CD4-positive, alpha-beta T cell treated with Interleukin-10 for 1 hour (primary cell): ENCODE measurements at regions not wholly inside any gene's neighbourhood (a gene's known extent, or its start where the extent isn't known, plus 50 kb on each side); places are given as distances from the start of the nearest gene placed in this dataset.

Experiments
- DNase-seq: peaks from one replicate; pipeline ENCODE4 v3.0.0-alpha.2; 2020

- DNase-seq, result no peak
These were observed 104.7 kb upstream of the SLC66A3 start for GRCh38 chr2:11050565-11050964.

- no peak for DNase-seq
These were observed 104.0 kb upstream of the SLC66A3 start for GRCh38 chr2:11051280-11051679.

GRCh38 chr2:11053546-11053945 lies 101.7 kb upstream of the SLC66A3 start:
- no peak for DNase-seq

- no peak for DNase-seq
These were observed 100.2 kb upstream of the SLC66A3 start for GRCh38 chr2:11054783-11055678.

DNA sequence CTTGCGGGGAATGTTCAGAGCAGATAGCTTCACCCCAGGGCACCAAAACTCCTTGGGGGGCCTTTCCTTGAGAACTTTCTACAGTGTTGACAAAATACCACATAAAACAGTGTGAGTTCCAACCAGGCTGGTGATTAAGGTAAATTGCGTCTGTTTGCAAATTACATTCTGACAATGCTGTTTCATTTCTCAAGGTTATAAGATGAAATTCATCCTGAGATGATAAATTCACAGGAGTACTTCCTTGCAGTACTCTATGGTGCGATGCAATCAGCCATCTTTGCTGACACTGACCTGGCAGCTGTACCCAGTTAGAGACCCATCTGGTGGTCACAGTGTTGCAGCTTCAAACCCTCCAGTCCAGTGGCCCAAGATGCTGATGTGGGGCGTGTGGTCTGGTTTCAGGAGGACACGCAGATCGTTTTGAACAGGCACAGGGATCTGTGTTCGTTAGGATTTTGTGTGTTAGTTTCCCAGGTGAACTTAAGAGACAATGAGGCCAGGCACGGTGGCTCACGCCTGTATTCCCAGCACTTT lies 99.5 kb upstream of the SLC66A3 start:
- DNase-seq, result no peak

- no peak for DNase-seq
These were observed 98.7 kb upstream of the SLC66A3 start for GRCh38 chr2:11056614-11057013.

DNA sequence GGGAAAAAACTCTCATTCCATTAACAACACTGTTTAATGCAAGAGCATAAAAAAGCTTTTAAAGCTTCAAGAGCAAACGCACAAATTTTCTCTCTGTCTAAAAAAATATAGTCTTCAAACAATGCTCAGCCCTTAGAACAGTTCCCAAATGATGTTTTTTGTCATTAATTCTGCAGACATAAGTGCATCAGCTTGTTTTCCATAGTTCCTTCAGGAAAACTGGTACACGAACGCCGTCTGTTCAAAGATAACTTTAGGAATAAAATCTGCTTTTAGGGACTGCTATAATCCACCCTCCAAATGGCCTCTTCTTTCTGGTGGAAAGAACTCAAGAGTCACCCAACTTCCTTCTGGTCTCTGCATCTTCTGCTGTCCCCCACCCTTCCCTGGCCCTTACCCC lies 98.2 kb upstream of the SLC66A3 start:
- DNase-seq, result no peak

- DNase-seq, result no peak
These were observed 97.1 kb upstream of the SLC66A3 start for GRCh38 chr2:11058129-11058528.

- no peak for DNase-seq
These were observed 94.7 kb upstream of the SLC66A3 start for GRCh38 chr2:11060376-11061169.

GRCh38 chr2:11065833-11066485 lies 89.3 kb upstream of the SLC66A3 start:
- no peak for DNase-seq

DNA sequence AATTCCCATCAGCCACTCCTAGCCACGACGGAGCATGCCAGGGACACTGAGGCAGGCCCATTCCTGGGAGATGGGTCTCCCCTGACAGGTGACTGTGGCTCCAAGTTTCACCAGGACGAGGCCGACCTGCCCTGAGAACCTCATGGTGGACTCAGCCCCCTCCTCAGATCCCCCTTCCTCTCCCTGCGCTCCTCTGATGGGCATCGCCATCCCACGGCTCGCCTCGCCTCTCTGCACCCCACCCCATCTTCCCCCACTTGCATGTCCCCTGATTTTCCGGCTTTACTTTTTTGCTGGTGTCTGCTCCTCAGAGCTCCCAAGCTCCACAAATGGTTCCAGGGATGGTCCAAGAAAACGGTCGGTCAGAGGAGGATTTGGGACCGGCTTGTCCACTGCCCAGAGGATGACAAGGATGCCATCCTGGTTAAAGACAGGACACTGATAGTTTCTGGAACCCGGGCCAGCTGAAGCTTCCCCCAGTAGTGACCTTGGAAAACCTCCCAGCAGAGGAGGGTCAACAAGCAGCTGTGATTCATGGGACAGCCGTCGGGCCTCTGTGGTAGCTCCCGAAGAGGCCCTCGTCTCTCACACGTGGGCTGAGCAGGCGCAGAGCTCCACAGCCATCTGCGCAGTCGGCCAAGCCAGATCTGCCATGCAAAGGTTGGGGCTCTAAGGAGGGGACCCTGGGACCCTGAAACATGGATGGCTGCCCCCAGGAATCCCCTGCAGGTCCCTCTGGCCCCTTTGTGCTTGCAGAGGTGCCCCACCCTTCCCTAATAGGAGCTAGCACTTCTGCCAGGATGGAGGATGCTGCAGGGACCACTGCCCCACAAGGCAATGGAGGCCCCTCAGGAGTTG lies 87.8 kb upstream of the SLC66A3 start:
- no peak for DNase-seq

- DNase-seq, result no peak
These were observed 87.1 kb upstream of the SLC66A3 start for GRCh38 chr2:11068079-11068741.

DNA sequence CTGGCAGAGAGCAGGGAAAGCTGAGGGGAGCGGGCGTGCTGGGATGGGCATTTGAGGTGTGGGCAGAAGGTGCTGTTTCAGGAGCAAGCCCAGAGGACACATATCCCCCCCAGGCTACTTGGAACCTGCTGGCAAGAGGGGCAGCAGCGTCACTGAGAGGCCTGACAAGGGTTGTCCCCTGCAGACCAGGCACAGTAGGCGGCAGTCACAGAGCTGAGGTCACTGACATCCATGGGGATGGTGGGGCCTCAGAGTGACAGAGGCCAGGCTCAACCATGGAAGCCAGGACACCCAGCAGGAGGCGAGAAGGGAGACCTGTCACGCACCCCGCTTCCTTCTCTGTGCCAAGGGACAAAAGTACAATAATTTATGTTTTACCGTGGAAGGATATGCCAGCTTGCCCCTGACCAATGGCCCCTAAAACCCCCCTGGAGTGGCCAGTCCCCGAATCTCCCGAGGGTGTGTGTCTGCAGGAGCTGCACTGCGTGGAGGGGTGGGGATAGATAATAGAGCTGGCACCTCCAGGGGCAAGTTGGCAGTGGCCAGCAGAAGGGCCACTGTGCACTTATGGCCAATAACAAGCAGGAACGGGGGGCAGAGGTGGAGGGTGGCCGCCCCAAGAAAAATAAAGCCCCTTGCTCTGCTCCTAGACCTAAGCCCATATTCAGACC lies 86.3 kb upstream of the SLC66A3 start:
- DNase-seq, result no peak

DNA sequence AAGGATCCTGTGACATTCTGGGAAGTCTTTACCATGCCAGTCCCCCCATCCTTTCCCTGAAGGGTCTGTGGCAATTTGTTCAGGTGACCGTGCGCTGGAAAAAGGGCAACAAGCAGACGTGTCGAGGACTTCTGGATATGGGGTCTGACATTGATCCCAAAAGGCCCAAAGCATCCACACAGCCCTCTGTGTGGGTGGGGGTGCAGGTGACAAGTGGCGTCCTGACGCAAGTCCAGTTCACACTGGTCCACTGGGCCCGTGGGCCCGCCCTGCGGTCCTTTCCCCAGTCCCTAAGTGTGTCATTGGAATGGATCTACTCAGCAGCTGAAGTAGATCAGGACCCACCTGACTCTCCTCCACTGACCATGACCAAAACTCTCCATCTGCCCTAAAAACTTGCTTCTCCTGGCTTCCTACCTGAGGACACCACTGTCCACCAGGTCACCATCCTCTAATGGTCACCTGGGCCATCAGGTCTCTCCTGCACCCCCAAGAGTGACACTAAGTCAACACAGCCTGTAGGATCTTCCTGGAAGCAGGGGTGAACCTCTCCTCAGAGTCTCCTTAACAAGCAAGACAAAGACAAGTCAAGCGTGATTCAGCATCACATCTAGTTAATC lies 85.6 kb upstream of the SLC66A3 start:
- no peak for DNase-seq

DNA sequence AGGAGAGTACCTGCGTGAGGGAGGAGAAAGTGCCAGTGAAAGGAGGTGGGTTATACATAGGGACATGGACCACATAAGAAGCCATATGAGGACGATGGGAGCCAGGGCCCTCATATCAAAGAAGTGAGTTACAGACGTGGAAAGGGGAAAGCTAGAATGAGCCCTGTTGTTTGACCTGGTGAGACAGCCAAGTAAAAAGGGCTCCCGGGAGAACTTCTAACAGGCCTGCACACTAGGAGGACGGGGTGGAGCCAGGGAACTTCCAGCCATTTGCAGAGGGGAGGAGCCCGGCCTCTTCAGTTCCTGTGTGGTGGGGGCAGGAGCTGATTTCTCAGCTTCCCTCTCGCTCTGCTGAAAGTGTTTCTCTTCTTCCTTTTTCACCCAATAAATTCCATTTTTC lies 84.1 kb upstream of the SLC66A3 start:
- DNase-seq, result peak; percentile 2

DNA sequence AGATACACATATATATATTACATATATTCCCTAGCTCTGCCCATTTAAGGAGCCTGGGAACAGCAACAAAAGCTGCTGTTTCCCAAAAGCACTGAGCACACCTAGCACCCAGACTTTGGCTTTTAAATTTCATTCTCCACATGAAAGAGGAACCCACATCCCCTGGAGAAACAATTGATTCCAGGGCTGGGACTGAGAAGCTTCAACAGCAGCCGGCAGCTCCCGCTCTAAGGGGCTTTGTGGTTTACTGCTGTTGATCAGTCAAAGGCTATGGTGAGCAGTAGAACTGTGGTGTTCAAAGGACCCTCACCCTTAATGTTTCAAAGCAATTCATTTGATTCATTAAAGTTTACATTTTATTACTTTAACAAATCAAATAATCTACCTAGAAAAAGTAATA lies 83.3 kb upstream of the SLC66A3 start:
- DNase-seq, result no peak

- no peak for DNase-seq
These were observed 82.7 kb upstream of the SLC66A3 start for GRCh38 chr2:11072550-11072949.

DNA sequence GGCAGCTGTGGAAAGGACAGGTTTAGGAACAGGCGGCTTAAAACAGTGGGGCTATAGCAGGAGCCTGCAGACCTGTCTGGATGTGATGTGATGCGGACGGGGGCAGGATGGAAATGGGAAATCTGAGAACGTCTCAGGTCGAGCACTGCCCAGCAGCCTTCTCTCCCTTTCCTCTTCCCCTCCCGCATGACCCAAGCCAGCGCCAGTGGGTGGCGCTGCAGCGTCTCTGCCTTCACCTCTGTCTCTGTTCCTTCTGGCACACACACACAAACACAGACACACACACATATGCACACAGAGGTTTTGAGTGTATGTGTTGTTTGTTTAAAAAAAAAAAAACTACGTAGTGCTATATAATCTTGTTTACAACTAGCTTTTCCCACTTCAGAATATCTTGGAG lies 82.0 kb upstream of the SLC66A3 start:
- DNase-seq, result peak; percentile 7

DNA sequence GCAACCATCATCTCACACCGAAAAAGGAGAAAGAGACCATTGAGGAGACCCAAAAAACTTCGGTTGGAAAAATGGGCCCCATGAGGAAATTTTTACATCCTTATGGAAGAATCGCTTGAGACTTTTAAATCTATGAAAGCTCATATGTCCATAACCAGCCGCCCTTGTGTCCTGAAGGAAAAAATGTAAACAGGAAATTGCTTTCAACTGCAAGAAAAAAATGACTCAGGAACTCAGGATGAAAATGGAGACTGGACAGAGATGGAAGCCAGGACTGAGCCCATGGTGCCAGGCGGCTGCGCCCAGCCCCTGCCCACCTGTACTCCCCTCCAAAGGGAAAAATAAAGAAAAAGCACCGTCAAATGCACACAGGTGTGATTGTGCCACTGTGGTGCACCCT lies 81.5 kb upstream of the SLC66A3 start:
- no peak for DNase-seq

GRCh38 chr2:11074246-11074820 lies 80.9 kb upstream of the SLC66A3 start:
- no peak for DNase-seq
